Right atrium auricular region (tissue), 2 donors: ENCODE measurements at regions not wholly inside any gene's neighbourhood (a gene's known extent, or its start where the extent isn't known, plus 50 kb on each side); places are given as distances from the start of the nearest gene placed in this dataset.

Experiments
- DNase-seq: peaks from one replicate; pipeline ENCODE4 v3.0.0-alpha.2; 2019; ENCODE audit warnings: low spot score
- H3K27ac ChIP-seq, 2 donors: fragments of 200-600 bp; sonication (generic); 1 replicate in 1 of 2; 2 replicates in 1 of 2; pipeline ENCODE4 v1.5.1; 2016 to 2019
- H3K27me3 ChIP-seq, 2 donors: fragments of 200-600 bp; sonication (generic); one replicate each; pipeline versions ENCODE4 v1.5.1 to v1.6.0; 2017 to 2019
- H3K36me3 ChIP-seq: fragments of 200-600 bp; sonication (generic); one replicate; pipeline ENCODE4 v1.5.1; 2016
- H3K4me1 ChIP-seq, 2 donors: fragments of 200-600 bp; sonication (generic); one replicate each; pipeline versions ENCODE4 v1.5.1 to v1.6.0; 2017 to 2019
- H3K4me3 ChIP-seq, 2 donors: fragments of 200-600 bp; sonication (generic); 1 replicate in 1 of 2; 2 replicates in 1 of 2; pipeline ENCODE4 v1.5.1; 2017 to 2019; ENCODE audit warnings: mild to moderate bottlenecking in 1 of 2, moderate library complexity in 1 of 2
- H3K9me3 ChIP-seq, 2 donors: fragments of 200-600 bp; sonication (generic); one replicate each; pipeline ENCODE4 v1.5.1; 2019
- CTCF ChIP-seq, 2 donors: fragments of 200-600 bp; sonication (generic); IDR thresholded peaks; one replicate each; pipeline ENCODE4 v1.5.1; 2019; ENCODE audit warnings: antibody characterized with exemption in 2 of 2

DNA sequence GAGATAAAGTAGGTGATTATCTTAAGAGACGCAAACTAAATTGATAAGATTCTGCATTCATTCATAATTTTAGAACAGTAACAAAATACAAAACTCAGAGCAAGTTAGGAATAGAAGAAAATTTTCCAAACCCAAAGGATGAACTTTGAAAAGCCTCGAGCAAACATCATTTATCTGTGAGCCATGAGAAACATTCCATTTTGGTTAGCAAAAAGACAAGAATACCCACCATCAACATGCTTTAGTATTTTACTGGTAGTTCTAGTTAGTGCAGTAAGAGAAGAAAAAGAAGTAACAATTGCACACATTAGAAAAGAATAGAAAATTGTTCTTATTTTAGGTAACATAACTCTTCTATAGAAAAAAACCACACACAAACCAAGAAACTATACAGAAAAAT, 291.3 kb upstream of the TCF4 start:
- Histone ChIP-seq H3K9me3 (no peaks in the 10 kb centered on the region), H3K27ac (no peak overlapping the region), H3K27me3 (no peaks in the 10 kb centered on the region), H3K4me1 (peaks cover 0 to 10% of the 10 kb centered on the region in 2 donors), H3K36me3 (no peaks in the 10 kb centered on the region), H3K4me3 (no peak overlapping the region)
- no peak for TF ChIP-seq CTCF (IDR thresholded peaks at IDR 0.05)
- no peak for DNase-seq

- no peak for TF ChIP-seq CTCF (IDR thresholded peaks at IDR 0.05)
- DNase-seq: no peak
- peaks cover 0 to 10% of the 10 kb centered on the region in 2 donors for H3K4me1 ChIP-seq
- no peak overlapping the region for H3K27ac ChIP-seq
- H3K27me3 ChIP-seq: no peaks in the 10 kb centered on the region
- no peaks in the 10 kb centered on the region for H3K9me3 ChIP-seq
- no peaks in the 10 kb centered on the region for H3K36me3 ChIP-seq
- H3K4me3 ChIP-seq: no peak overlapping the region
These were observed 290.2 kb upstream of the TCF4 start for GRCh38 chr18:55878224-55878623.

DNA sequence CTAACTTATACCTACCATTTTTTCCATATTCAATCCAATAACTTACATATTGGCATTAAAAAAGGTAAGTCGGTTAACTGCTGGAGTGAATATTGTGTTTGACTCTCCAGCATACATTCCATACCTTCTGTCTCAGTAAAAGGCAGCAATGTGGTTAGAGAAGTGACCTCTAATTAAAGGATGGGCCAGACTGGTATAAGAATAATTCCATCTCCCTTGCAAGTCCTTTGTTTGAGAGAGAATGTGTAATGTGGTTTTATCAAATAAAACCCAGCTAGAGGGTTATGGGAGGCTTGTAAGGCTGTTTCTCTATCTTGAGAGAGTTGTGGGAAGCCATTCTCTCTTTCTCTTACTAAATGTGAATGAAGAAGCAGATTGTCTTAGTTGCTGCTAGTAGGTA, 289.3 kb upstream of the TCF4 start:
- H3K4me3 ChIP-seq: no peak overlapping the region
- no peak overlapping the region for H3K27ac ChIP-seq
- TF ChIP-seq CTCF (IDR thresholded peaks at IDR 0.05): no peak
- no peaks in the 10 kb centered on the region for H3K36me3 ChIP-seq
- no peaks in the 10 kb centered on the region for H3K27me3 ChIP-seq
- H3K9me3 ChIP-seq: no peaks in the 10 kb centered on the region
- no peak for DNase-seq
- H3K4me1 ChIP-seq: peaks cover 0 to 10% of the 10 kb centered on the region in 2 donors

DNA sequence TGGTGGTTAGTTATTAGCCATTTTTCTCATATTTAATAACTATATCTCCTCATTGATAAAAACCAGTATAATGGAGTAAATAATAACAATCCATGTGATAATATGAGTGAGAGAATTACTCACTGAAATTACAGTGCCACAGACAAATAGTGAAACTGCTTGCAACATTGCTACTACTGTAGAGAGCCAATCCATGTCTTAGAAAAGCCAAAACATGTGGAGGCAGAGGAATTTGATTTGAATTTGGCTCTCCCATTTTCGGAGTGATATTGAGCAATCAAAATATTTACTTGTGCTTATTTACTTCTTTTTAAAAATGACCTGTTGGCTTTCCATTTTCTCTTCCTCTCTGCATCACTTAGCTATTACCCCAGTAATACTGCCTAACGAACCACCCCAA, 288.3 kb upstream of the TCF4 start:
- no peak for TF ChIP-seq CTCF (IDR thresholded peaks at IDR 0.05)
- no peaks in the 10 kb centered on the region for H3K36me3 ChIP-seq
- H3K27ac ChIP-seq: no peak overlapping the region
- H3K4me3 ChIP-seq: no peak overlapping the region
- no peak for DNase-seq
- H3K27me3 ChIP-seq: no peaks in the 10 kb centered on the region
- H3K9me3 ChIP-seq: no peaks in the 10 kb centered on the region
- H3K4me1 ChIP-seq: peaks cover 0 to 10% of the 10 kb centered on the region in 2 donors

- Histone ChIP-seq H3K27me3 (no peaks in the 10 kb centered on the region), H3K4me1 (peaks cover 0 to 10% of the 10 kb centered on the region in 2 donors), H3K4me3 (no peak overlapping the region), H3K36me3 (no peaks in the 10 kb centered on the region), H3K27ac (no peak overlapping the region), H3K9me3 (no peaks in the 10 kb centered on the region)
- no peak for DNase-seq
- TF ChIP-seq CTCF (IDR thresholded peaks at IDR 0.05): no peak
These were observed 287.4 kb upstream of the TCF4 start for GRCh38 chr18:55875371-55875901.
